ENCODE measurements at regions not wholly inside any gene's neighbourhood (a gene's known extent, or its start where the extent isn't known, plus 50 kb on each side); places are given as distances from the start of the nearest gene placed in this dataset.

DNA sequence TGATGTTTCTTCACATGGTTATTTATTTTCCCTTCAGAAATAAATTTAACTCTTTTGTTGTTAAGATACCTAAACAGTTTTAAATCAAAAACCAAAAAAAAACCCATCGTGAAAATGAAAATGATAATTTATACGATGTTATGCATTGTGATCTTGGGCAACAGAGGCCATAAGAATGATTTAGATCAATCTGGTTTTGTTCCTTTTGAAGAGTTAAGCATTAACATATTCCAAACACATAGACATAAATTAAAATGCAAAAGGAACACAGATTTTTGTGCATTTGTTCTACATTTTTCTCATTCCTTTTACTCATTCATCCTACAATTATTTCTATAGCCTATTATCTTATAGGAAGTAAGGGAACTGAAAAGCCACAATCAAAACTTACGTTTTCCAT, 226.1 kb upstream of the SEMA3D start:
- no peaks in the 10 kb centered on the region for H3K23me2 ChIP-seq (ENCODE audit: low read depth, low read length)
- no peaks in the 10 kb centered on the region for H3K36me3 ChIP-seq (ENCODE audit: control insufficient read depth in 2 of 4, insufficient read depth in 4 of 4, low read length in 3 of 4)
- H3K79me1 ChIP-seq (ENCODE audit: low read depth, low read length), result no peaks in the 10 kb centered on the region
- no peaks in the 10 kb centered on the region for H3K27me3 ChIP-seq (replicated peaks in 1 of 4; ENCODE audit: control insufficient read depth in 3 of 4, extremely low read depth in 1 of 4, insufficient read depth in 3 of 4, low read length in 3 of 4)
- H3K27ac ChIP-seq (ENCODE audit: low read depth, low read length), result no peak overlapping the region
- 86% methylated on average over 3 of the region's 3 CpGs; no CpG with 5 or more reads in 1 of the 2 experiments for WGBS, 2 experiments (ENCODE audit: extremely low coverage in 1 of 2, insufficient coverage in 1 of 2, insufficient read length in 1 of 2, insufficient replicate concordance in 2 of 2, low coverage in 1 of 2, low lambda C conversion rate in 2 of 2, missing lambda C conversion rate in 1 of 2)
- CTCF ChIA-PET (ENCODE audit: partially characterized antibody), result no interaction called here
- H3K14ac ChIP-seq (ENCODE audit: insufficient read length), result no peak overlapping the region
- no peak overlapping the region for H4K5ac ChIP-seq (ENCODE audit: insufficient read length, low read depth, low read length)
- no peak for FAIRE-seq
- H2BK120ac ChIP-seq (replicated peaks; ENCODE audit: low read depth, low read length), result no peak overlapping the region
- POLR2A ChIA-PET (ENCODE audit: partially characterized antibody), result no interaction called here
- no peak overlapping the region for H3K23ac ChIP-seq (ENCODE audit: insufficient read length)
- peaks cover 0 to 3% (median 0%) of the 10 kb centered on the region in 4 experiments; a peak in 2 of 7 replicates for H3K4me1 ChIP-seq (replicated peaks in 1 of 4; ENCODE audit: control insufficient read depth in 3 of 4, insufficient read depth in 4 of 4, low read length in 3 of 4)
- TF ChIP-seq CREB1 (IDR thresholded peaks at IDR 0.05), result no peak
- TF ChIP-seq, protein P1, sequence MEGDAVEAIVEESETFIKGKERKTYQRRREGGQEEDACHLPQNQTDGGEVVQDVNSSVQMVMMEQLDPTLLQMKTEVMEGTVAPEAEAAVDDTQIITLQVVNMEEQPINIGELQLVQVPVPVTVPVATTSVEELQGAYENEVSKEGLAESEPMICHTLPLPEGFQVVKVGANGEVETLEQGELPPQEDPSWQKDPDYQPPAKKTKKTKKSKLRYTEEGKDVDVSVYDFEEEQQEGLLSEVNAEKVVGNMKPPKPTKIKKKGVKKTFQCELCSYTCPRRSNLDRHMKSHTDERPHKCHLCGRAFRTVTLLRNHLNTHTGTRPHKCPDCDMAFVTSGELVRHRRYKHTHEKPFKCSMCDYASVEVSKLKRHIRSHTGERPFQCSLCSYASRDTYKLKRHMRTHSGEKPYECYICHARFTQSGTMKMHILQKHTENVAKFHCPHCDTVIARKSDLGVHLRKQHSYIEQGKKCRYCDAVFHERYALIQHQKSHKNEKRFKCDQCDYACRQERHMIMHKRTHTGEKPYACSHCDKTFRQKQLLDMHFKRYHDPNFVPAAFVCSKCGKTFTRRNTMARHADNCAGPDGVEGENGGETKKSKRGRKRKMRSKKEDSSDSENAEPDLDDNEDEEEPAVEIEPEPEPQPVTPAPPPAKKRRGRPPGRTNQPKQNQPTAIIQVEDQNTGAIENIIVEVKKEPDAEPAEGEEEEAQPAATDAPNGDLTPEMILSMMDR (IDR thresholded peaks at IDR 0.05; ENCODE audit: control extremely low read depth in 1 of 3, insufficient read depth in 1 of 3, low read depth in 1 of 3, low read length in 3 of 3), result no peak
- TF ChIP-seq SIN3A (conservative IDR thresholded peaks at IDR 0.05 in 1 of 2, IDR thresholded peaks at IDR 0.05 in 1 of 2; ENCODE audit: low read depth in 1 of 2, low read length in 2 of 2), result no peak
- TF ChIP-seq NRF1 (IDR thresholded peaks at IDR 0.05; ENCODE audit: low read depth, low read length), result no peak
- TF ChIP-seq, protein P2, sequence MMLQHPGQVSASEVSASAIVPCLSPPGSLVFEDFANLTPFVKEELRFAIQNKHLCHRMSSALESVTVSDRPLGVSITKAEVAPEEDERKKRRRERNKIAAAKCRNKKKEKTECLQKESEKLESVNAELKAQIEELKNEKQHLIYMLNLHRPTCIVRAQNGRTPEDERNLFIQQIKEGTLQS (IDR thresholded peaks at IDR 0.05; ENCODE audit: insufficient read depth, low read depth, low read length), result no peak
- TF ChIP-seq POU5F1 (IDR thresholded peaks at IDR 0.05; ENCODE audit: low read depth, low read length), result no peak
- TF ChIP-seq CHD2 (IDR thresholded peaks at IDR 0.05; ENCODE audit: low read length), result no peak
- no peak for TF ChIP-seq ZNF274 (IDR thresholded peaks at IDR 0.05; ENCODE audit: borderline replicate concordance, extremely low read depth, low read length)
- TF ChIP-seq TBP (IDR thresholded peaks at IDR 0.05; ENCODE audit: low read depth, low read length), result no peak
- no peak for TF ChIP-seq SIRT6 (IDR thresholded peaks at IDR 0.05; ENCODE audit: low read length)
- no peak for TF ChIP-seq JUND (IDR thresholded peaks at IDR 0.05; ENCODE audit: low read length)
- TF ChIP-seq TAF7 (optimal IDR thresholded peaks at IDR 0.05; ENCODE audit: borderline replicate concordance, low read depth, low read length), result no peak
- H3K9ac ChIP-seq (replicated peaks in 1 of 4; ENCODE audit: extremely low read depth in 1 of 4, low read depth in 3 of 4, low read length in 3 of 4), result no peak overlapping the region
- H2BK15ac ChIP-seq (ENCODE audit: low read length), result no peak overlapping the region
- H2AFZ ChIP-seq (ENCODE audit: low read length), result no peak overlapping the region
- H3K4ac ChIP-seq (replicated peaks; ENCODE audit: insufficient read length, low read depth, low read length), result no peak overlapping the region
- H3K56ac ChIP-seq (replicated peaks; ENCODE audit: insufficient read length, low read depth, low read length), result no peak overlapping the region
- H2BK12ac ChIP-seq (ENCODE audit: low read depth, low read length), result no peak overlapping the region
- H3K9me3 ChIP-seq (ENCODE audit: insufficient read depth in 2 of 2, low read depth in 1 of 2, low read length in 1 of 2), result no peaks in the 10 kb centered on the region
- H3K18ac ChIP-seq (ENCODE audit: extremely low read depth, low read length), result no peak overlapping the region
- H4K8ac ChIP-seq (ENCODE audit: extremely low read depth, insufficient read depth, low read length), result no peak overlapping the region
- DNase-seq (ENCODE audit: low read depth in 1 of 2, low spot score in 2 of 2), result no peak
- H2BK5ac ChIP-seq (ENCODE audit: low read depth, low read length), result no peak overlapping the region
- H3K4me2 ChIP-seq (ENCODE audit: insufficient read depth in 1 of 2, low read depth in 2 of 2, low read length in 2 of 2), result no peak overlapping the region
- H3K79me2 ChIP-seq (ENCODE audit: control insufficient read depth in 1 of 2, insufficient read depth in 2 of 2, low read length in 2 of 2), result no peaks in the 10 kb centered on the region
- H2AK5ac ChIP-seq (ENCODE audit: low read depth, low read length), result no peak overlapping the region
- no peak overlapping the region for H3K4me3 ChIP-seq (ENCODE audit: extremely low read depth in 1 of 4, insufficient read depth in 2 of 4, low read depth in 3 of 4, low read length in 4 of 4)
- no peak overlapping the region for H4K91ac ChIP-seq (replicated peaks; ENCODE audit: insufficient read length, low read length)
- no peak overlapping the region for H2BK20ac ChIP-seq (ENCODE audit: low read length)
- no peaks in the 10 kb centered on the region for H4K20me1 ChIP-seq (replicated peaks in 1 of 2; ENCODE audit: control insufficient read depth in 1 of 2, insufficient read depth in 2 of 2, low read length in 2 of 2)

Measured in H1 (cell line).